ENCODE measurements at regions not wholly inside any gene's neighbourhood (a gene's known extent, or its start where the extent isn't known, plus 50 kb on each side); places are given as distances from the start of the nearest gene placed in this dataset.

- no peaks in the 10 kb centered on the region for H3K36me3 ChIP-seq
- H3K4me3 ChIP-seq, result no peak overlapping the region
- intact Hi-C loops (cut with DNase I), result no loop called here
- H3K27ac ChIP-seq, result no peak overlapping the region
- no peaks in the 10 kb centered on the region for H3K27me3 ChIP-seq
- no peak for TF ChIP-seq CTCF (IDR thresholded peaks at IDR 0.05)
- TF ChIP-seq POLR2A (IDR thresholded peaks at IDR 0.05), result no peak
- TF ChIP-seq POLR2AphosphoS5 (IDR thresholded peaks at IDR 0.05; ENCODE audit: insufficient read depth in 1 of 2, low read depth in 1 of 2), result no peak
- no peak for DNase-seq (ENCODE audit: extremely low spot score in 2 of 2)
- H3K9me3 ChIP-seq, result no peaks in the 10 kb centered on the region
- H3K4me1 ChIP-seq, result no peaks in the 10 kb centered on the region
Measured at GRCh38 chr17:72223866-72224291, 103.1 kb downstream of the SOX9 start.

DNA sequence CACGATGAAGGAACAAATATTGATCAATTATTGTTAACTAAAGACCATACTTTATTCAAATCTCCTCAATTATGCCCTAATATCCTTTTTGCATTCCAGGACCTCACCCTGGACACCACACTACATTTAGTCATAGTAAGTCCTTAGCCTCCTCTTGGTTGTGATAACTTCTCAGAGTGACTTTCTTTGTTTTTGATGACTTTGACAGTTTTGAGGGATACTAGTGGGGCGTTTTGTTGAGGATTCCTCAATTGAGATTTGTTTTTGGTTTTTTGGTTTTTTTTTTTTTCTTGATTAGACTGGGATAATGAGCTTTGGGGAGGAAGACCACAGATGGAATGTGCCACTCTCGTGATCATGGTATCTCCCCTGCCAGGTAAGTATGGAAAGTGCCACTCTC lies 105.5 kb downstream of the SOX9 start:
- H3K27me3 ChIP-seq, result no peaks in the 10 kb centered on the region
- no peak for TF ChIP-seq POLR2AphosphoS5 (IDR thresholded peaks at IDR 0.05; ENCODE audit: insufficient read depth in 1 of 2, low read depth in 1 of 2)
- no peak for TF ChIP-seq CTCF (IDR thresholded peaks at IDR 0.05)
- TF ChIP-seq POLR2A (IDR thresholded peaks at IDR 0.05), result no peak
- no peak overlapping the region for H3K4me3 ChIP-seq
- DNase-seq (ENCODE audit: extremely low spot score in 2 of 2), result no peak
- no peak overlapping the region for H3K27ac ChIP-seq
- no peaks in the 10 kb centered on the region for H3K36me3 ChIP-seq
- H3K4me1 ChIP-seq, result no peaks in the 10 kb centered on the region
- no peaks in the 10 kb centered on the region for H3K9me3 ChIP-seq
- intact Hi-C loops (cut with DNase I), result no loop called here

DNA sequence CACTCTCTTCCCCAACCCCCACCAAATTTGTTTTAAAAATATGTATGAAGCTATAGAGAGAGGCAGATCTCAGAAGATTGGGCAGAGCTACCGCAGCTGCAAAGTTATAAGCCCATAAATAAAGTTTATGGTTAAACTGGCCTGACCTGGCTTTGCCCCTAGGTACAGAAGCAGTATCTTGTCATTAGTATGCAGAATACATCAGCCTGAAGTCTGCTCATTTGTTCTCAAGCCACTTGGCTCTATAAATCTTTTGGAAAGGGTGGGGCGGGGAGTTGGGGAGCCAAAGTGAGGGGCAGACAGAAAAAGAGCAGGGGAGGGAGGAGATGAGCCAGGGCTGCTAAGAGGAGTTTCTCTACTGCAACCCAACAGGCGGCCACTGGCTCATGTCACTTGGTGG lies 113.2 kb downstream of the SOX9 start:
- H3K9me3 ChIP-seq, result no peaks in the 10 kb centered on the region
- no peak overlapping the region for H3K27ac ChIP-seq
- H3K4me3 ChIP-seq, result no peak overlapping the region
- H3K4me1 ChIP-seq, result no peaks in the 10 kb centered on the region
- no peak for TF ChIP-seq POLR2AphosphoS5 (IDR thresholded peaks at IDR 0.05; ENCODE audit: insufficient read depth in 1 of 2, low read depth in 1 of 2)
- TF ChIP-seq CTCF (IDR thresholded peaks at IDR 0.05), result no peak
- no peak for TF ChIP-seq POLR2A (IDR thresholded peaks at IDR 0.05)
- H3K36me3 ChIP-seq, result no peaks in the 10 kb centered on the region
- H3K27me3 ChIP-seq, result no peaks in the 10 kb centered on the region
- no peak for DNase-seq (ENCODE audit: extremely low spot score in 2 of 2)
- intact Hi-C loops (cut with DNase I), result no loop called here

GRCh38 chr17:72234985-72235384 lies 114.2 kb downstream of the SOX9 start:
- Histone ChIP-seq H3K9me3 (no peaks in the 10 kb centered on the region), H3K36me3 (no peaks in the 10 kb centered on the region), H3K4me3 (no peak overlapping the region), H3K27ac (no peak overlapping the region), H3K27me3 (no peaks in the 10 kb centered on the region), H3K4me1 (no peaks in the 10 kb centered on the region)
- intact Hi-C loops (cut with DNase I), result no loop called here
- DNase-seq (ENCODE audit: extremely low spot score in 2 of 2), result no peak
- TF ChIP-seq CTCF (IDR thresholded peaks at IDR 0.05) (no peak), POLR2AphosphoS5 (IDR thresholded peaks at IDR 0.05; ENCODE audit: insufficient read depth in 1 of 2, low read depth in 1 of 2) (no peak)

DNA sequence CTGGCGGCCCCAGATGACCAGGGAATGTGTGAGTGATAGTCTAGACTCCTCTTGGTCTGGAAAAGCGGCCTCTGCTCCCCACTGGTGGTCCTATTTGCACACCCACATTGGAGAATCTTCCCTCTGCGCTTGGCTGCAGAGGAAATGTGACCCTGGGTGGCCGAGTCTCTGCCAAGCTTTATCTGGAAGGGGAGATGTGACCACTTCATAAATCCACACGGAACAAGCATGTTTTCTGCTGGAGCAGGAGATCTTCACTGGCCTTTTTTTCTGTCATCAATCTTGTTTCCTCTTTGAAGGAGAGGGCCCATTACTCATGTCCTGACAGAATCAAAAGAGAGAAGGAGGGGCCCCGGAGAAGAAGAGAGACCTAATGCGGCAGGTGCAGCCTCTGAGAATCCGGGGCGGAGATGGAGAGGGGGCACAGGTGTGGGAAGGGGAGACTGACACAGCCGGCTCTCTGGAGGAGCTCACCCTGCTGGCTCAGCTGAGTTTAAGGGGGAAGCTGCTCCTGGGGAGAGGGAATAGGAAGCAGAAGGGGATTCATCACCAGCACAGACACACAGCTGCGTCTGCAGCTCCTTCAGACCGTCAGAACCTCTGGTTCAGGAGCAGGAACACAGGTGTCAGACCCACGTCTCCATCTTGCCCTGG lies 116.3 kb downstream of the SOX9 start:
- H3K9me3 ChIP-seq, result no peaks in the 10 kb centered on the region
- H3K27me3 ChIP-seq, result no peaks in the 10 kb centered on the region
- H3K36me3 ChIP-seq, result no peaks in the 10 kb centered on the region
- no peak for DNase-seq (ENCODE audit: extremely low spot score in 2 of 2)
- TF ChIP-seq CTCF (IDR thresholded peaks at IDR 0.05) (no peak), POLR2A (IDR thresholded peaks at IDR 0.05) (no peak), POLR2AphosphoS5 (IDR thresholded peaks at IDR 0.05; ENCODE audit: insufficient read depth in 1 of 2, low read depth in 1 of 2) (no peak)
- H3K4me3 ChIP-seq, result no peak overlapping the region
- no peak overlapping the region for H3K27ac ChIP-seq
- intact Hi-C loops (cut with DNase I), result no loop called here
- no peaks in the 10 kb centered on the region for H3K4me1 ChIP-seq

All from vagina (tissue), 2 donors.